PC-9 (cell line): ENCODE measurements at regions not wholly inside any gene's neighbourhood (a gene's known extent, or its start where the extent isn't known, plus 50 kb on each side); places are given as distances from the start of the nearest gene placed in this dataset.

Source experiments
- BruUV-seq: library from RNA; stranded (reverse); fragments of 400-500 nt; replicated peaks from 2 replicates; lab custom pipeline; 2021; lab: Mats Ljungman, UMichigan
- CTCF ChIA-PET: fragments of 300-600 bp; sonication (Branson Sonifier 250); formaldehyde crosslinking; loops from one replicate; lab custom pipeline; 2022; ENCODE audit warnings: antibody characterized with exemption; lab: Charles Lee
- POLR2A ChIA-PET: fragments of 300-600 bp; sonication (Branson Sonifier 250); formaldehyde crosslinking; loops from one replicate; lab custom pipeline; 2022; ENCODE audit warnings: antibody characterized with exemption; ENCODE audit not compliant: unreplicated experiment; lab: Charles Lee
- DNase-seq, 2 experiments: peaks; one replicate each; pipeline versions ENCODE4 v3.0.0 to v3.0.0-alpha.2; 2015 to 2022; ENCODE audit warnings: mixed read lengths in 1 of 2
- H2AFZ ChIP-seq: fragments of 200-600 bp; sonication (generic); 2 replicates; pipeline ENCODE4 v1.8.1; 2017; ENCODE audit warnings: antibody characterized with exemption
- H3F3A ChIP-seq: fragments of 200-600 bp; sonication (generic); 2 replicates; pipeline ENCODE4 v1.8.1; 2017; ENCODE audit warnings: antibody characterized with exemption, mild to moderate bottlenecking, low read depth; ENCODE audit not compliant: insufficient read depth
- H3K27ac ChIP-seq: fragments of 200-600 bp; sonication (generic); 2 replicates; pipeline ENCODE4 v1.6.1; 2016; ENCODE audit warnings: mixed run types
- H3K27me3 ChIP-seq: fragments of 200-600 bp; sonication (generic); 2 replicates; pipeline ENCODE4 v1.6.1; 2016; ENCODE audit warnings: low read depth, mixed run types; ENCODE audit not compliant: insufficient read depth
- H3K36me3 ChIP-seq: fragments of 200-600 bp; sonication (generic); 2 replicates; pipeline ENCODE4 v1.6.1; 2016; ENCODE audit warnings: low read depth, mixed run types
- H3K4me1 ChIP-seq: fragments of 200-600 bp; sonication (generic); replicated peaks from 2 replicates; pipeline ENCODE4 v1.6.1; 2016; ENCODE audit warnings: mixed run types; ENCODE audit not compliant: insufficient read depth
- H3K4me2 ChIP-seq: fragments of 200-600 bp; sonication (generic); 2 replicates; pipeline ENCODE4 v1.6.1; 2017; ENCODE audit warnings: mixed run types
- H3K4me3 ChIP-seq: fragments of 200-600 bp; sonication (generic); 2 replicates; pipeline ENCODE4 v1.6.1; 2016; ENCODE audit warnings: mixed run types
- H3K79me2 ChIP-seq: fragments of 200-600 bp; sonication (generic); 2 replicates; pipeline ENCODE4 v1.6.1; 2017; ENCODE audit warnings: low read depth, mixed run types
- H3K9me2 ChIP-seq: fragments of 200-600 bp; sonication (generic); 2 replicates; pipeline ENCODE4 v1.8.1; 2017; ENCODE audit warnings: mild to moderate bottlenecking; ENCODE audit not compliant: insufficient read depth
- H3K9me3 ChIP-seq: fragments of 200-600 bp; sonication (generic); 2 replicates; pipeline ENCODE4 v1.8.1; 2016; ENCODE audit warnings: low read depth; ENCODE audit not compliant: insufficient read depth
- H4K20me1 ChIP-seq: fragments of 200-600 bp; sonication (generic); 2 replicates; pipeline ENCODE4 v1.8.1; 2017; ENCODE audit not compliant: insufficient read depth
- EZH2 ChIP-seq: fragments of 200-600 bp; sonication (generic); IDR thresholded peaks from 2 replicates; pipeline ENCODE4 v1.8.0; 2017; ENCODE audit warnings: antibody characterized with exemption, low read depth
- intact Hi-C: fragments of 100-400 bp; cut with micrococcal nuclease; formaldehyde crosslinking; loops from one replicate; pipeline ENCODE4 v1.10.0; 2022; ENCODE audit not compliant: unreplicated experiment
- TF ChIP-seq, protein P1 (sequence below): fragments of 200-600 bp; sonication (generic); conservative IDR thresholded peaks from 2 replicates; pipeline ENCODE4 v1.6.1; 2017; ENCODE audit warnings: mixed run types, antibody characterized with exemption, mild to moderate bottlenecking, moderate library complexity

DNA sequence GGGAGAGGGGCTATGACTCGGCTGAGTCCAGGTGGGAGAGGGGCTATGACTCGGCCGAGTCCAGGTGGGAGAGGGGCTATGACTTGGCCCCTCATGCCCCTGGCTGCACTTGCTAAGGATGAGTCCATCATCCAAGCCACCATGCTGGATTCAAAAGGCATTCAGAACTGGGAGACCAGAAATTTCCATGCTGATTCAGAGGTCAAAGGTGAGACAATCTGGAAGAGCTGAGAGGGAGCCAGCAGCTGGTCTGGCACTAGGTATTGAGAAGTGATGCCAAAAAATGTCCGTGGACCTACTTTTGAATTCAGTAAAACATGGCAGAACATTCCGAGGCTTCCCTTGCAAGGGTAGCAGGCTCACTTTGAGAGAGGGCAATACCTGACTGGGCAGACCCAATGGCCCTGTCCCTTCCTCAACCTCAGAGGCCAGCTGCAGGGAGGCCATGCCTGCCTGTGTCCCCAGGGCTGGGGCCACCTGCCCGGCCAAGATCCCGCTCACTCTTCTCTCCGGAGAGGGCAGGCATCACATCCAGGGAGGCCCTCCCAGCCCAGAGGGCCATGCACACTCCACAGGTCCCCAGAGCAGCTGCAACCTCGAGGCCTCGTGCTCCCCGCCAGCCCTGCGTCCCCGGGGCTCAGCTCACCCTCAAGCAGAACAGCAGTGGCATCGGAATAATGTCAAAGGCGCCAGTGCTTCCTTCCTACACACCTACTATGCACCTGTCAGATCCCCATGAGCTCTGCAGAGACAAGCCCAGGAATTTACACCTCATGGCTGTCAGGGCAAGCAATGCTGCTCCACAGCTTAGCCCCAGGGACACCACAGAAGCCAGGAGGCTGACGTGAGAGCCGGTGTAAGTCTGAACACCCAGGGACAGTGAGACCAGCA, 80.2 kb upstream of the GPC1 start:
- peaks cover 20% of the 10 kb centered on the region; the same call in 1 of the 2 replicates for H3K27me3 ChIP-seq
- H4K20me1 ChIP-seq = no peaks in the 10 kb centered on the region
- no peak for DNase-seq
- H3F3A ChIP-seq = no peaks in the 10 kb centered on the region
- no peak overlapping the region for H3K27ac ChIP-seq
- no peaks in the 10 kb centered on the region for H3K36me3 ChIP-seq
- no peak overlapping the region for H3K4me2 ChIP-seq
- BruUV-seq = no TSS peak
- H3K79me2 ChIP-seq = no peaks in the 10 kb centered on the region
- H3K4me3 ChIP-seq = no peak overlapping the region
- H2AFZ ChIP-seq = no peak overlapping the region
- no peaks in the 10 kb centered on the region for H3K9me3 ChIP-seq
- TF ChIP-seq, protein P1, sequence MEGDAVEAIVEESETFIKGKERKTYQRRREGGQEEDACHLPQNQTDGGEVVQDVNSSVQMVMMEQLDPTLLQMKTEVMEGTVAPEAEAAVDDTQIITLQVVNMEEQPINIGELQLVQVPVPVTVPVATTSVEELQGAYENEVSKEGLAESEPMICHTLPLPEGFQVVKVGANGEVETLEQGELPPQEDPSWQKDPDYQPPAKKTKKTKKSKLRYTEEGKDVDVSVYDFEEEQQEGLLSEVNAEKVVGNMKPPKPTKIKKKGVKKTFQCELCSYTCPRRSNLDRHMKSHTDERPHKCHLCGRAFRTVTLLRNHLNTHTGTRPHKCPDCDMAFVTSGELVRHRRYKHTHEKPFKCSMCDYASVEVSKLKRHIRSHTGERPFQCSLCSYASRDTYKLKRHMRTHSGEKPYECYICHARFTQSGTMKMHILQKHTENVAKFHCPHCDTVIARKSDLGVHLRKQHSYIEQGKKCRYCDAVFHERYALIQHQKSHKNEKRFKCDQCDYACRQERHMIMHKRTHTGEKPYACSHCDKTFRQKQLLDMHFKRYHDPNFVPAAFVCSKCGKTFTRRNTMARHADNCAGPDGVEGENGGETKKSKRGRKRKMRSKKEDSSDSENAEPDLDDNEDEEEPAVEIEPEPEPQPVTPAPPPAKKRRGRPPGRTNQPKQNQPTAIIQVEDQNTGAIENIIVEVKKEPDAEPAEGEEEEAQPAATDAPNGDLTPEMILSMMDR = no peak
- no peaks in the 10 kb centered on the region for H3K4me1 ChIP-seq
- ChIA-PET CTCF (no interaction called here), POLR2A (no interaction called here)
- H3K9me2 ChIP-seq = no peaks in the 10 kb centered on the region
- intact Hi-C loops = no loop called here

DNA sequence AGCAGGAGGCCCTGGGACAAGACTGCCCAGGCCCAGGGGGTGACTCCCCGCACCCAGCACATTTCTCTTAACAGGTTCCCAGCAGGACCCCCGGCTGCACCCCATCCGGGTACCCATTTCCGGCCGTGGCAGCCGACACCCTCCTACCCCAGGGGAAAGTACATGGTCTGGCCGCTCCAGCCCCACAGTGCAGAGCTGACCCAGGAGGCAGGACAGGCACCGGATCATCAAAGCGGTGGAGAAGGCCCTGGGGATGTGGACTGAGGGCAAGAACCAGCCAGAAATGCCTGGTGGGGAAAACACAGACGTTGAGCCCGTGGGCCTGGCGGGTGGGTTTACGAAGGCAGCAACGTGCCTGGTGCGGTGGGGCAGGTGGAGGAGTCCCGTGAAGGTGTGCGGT, 79.5 kb upstream of the GPC1 start:
- POLR2A ChIA-PET = no interaction called here
- H3K9me3 ChIP-seq = no peaks in the 10 kb centered on the region
- TF ChIP-seq, protein P1 = no peak
- no peak for TF ChIP-seq EZH2
- CTCF ChIA-PET = no interaction called here
- H3K27ac ChIP-seq = no peak overlapping the region
- no TSS peak for BruUV-seq
- H3K27me3 ChIP-seq = peaks cover 20% of the 10 kb centered on the region; the same call in 1 of the 2 replicates
- no peak for DNase-seq
- intact Hi-C loops = no loop called here
- H3K4me2 ChIP-seq = no peak overlapping the region
- no peaks in the 10 kb centered on the region for H3K36me3 ChIP-seq
- no peak overlapping the region for H3K4me3 ChIP-seq
- no peaks in the 10 kb centered on the region for H4K20me1 ChIP-seq
- no peaks in the 10 kb centered on the region for H3K9me2 ChIP-seq
- no peaks in the 10 kb centered on the region for H3F3A ChIP-seq
- H3K79me2 ChIP-seq = no peaks in the 10 kb centered on the region
- no peak overlapping the region for H2AFZ ChIP-seq
- no peaks in the 10 kb centered on the region for H3K4me1 ChIP-seq

DNA sequence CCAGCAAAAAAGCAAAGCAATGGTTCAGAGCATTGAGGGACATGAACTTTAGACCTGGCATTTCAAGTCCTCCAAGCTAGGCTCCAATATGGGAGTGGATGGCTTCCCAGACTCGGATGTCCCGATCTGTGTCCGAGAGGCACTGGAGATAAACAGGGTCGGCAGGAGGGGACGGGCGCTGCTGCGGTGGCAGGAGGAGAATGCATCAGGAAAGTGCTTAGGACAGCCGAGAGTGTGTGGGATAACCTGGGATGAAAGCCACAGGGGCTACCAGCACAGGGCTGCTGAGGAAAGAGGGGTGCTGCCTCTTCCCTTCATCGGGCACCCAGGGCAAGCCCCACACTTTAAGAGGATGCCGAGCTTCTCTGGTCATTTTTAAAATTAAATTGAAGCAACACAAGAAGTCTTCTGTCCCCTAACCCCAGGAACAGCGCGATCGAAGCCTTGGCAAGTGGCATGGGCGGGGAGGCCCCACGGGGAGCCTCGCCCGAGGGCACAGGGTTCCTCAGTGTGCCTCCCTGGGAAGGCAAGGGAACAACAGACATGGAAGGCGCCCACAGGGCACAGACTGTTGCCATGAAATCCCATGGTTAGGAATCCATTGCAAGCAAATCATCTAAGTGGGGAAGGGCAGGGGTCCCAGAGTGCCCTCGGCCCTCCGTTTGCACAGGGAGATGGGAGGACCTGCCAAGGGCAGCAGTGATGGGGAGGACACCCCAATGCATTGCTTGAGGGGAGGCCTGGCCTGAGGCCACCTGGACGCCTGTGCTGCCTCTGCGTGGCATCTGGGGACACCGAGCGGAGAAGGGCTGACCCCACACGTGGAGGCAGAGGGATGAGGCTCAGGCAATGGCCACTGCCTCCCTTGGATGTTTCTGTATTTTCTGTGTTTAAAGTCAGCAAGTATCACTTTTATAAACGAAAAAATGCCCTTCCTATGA, 78.5 kb upstream of the GPC1 start:
- POLR2A ChIA-PET = no interaction called here
- no peaks in the 10 kb centered on the region for H3K9me2 ChIP-seq
- TF ChIP-seq, protein P1 = no peak
- TF ChIP-seq EZH2 = no peak

More for the DNA sequence above, 78.5 kb upstream of the GPC1 start:
- no TSS peak for BruUV-seq
- Histone ChIP-seq H3K4me3 (no peak overlapping the region), H3K27ac (no peak overlapping the region), H3K79me2 (no peaks in the 10 kb centered on the region), H3F3A (no peaks in the 10 kb centered on the region), H3K27me3 (peaks cover 18% of the 10 kb centered on the region; the same call in 1 of the 2 replicates), H4K20me1 (no peaks in the 10 kb centered on the region), H3K36me3 (no peaks in the 10 kb centered on the region), H3K9me3 (no peaks in the 10 kb centered on the region), H2AFZ (no peak overlapping the region), H3K4me1 (no peaks in the 10 kb centered on the region), H3K4me2 (no peak overlapping the region)
- DNase-seq = no peak
- CTCF ChIA-PET = no interaction called here
- intact Hi-C loops = no loop called here
